DOHH2 (cell line): ENCODE measurements at regions not wholly inside any gene's neighbourhood (a gene's known extent, or its start where the extent isn't known, plus 50 kb on each side); places are given as distances from the start of the nearest gene placed in this dataset.

Source experiments
- H3F3A ChIP-seq: fragments of 200-600 bp; sonication (generic), shearing (Covaris generic); 2 replicates; pipeline ENCODE4 v1.6.0; 2016; ENCODE audit warnings: antibody characterized with exemption, mild to moderate bottlenecking; ENCODE audit not compliant: control insufficient read depth, insufficient read depth
- H3K27ac ChIP-seq: fragments of 200-600 bp; sonication (generic); 2 replicates; pipeline ENCODE4 v1.5.1; 2014; ENCODE audit warnings: low read depth, mild to moderate bottlenecking, low read length, moderate library complexity
- H3K27me3 ChIP-seq: fragments of 200-600 bp; sonication (generic); 2 replicates; pipeline ENCODE4 v1.6.1; 2014; ENCODE audit warnings: mild to moderate bottlenecking, low read length, mixed read lengths; ENCODE audit not compliant: control insufficient read depth
- H3K36me3 ChIP-seq: fragments of 200-600 bp; sonication (generic); 2 replicates; pipeline ENCODE4 v1.6.1; 2014; ENCODE audit warnings: mild to moderate bottlenecking, low read length, moderate library complexity, mixed read lengths; ENCODE audit not compliant: control insufficient read depth
- H3K4me1 ChIP-seq: fragments of 200-600 bp; sonication (generic); 2 replicates; pipeline ENCODE4 v1.6.1; 2014; ENCODE audit warnings: mild to moderate bottlenecking, low read length, mixed read lengths; ENCODE audit not compliant: control insufficient read depth
- H3K4me2 ChIP-seq: fragments of 200-600 bp; sonication (generic); 2 replicates; pipeline ENCODE4 v1.6.0; 2014; ENCODE audit warnings: mild to moderate bottlenecking, low read length, moderate library complexity
- H3K4me3 ChIP-seq: fragments of 200-600 bp; sonication (generic); 2 replicates; pipeline ENCODE4 v1.5.1; 2014; ENCODE audit warnings: mild to moderate bottlenecking, low read length, mixed read lengths
- H3K79me2 ChIP-seq: fragments of 200-600 bp; sonication (generic); 2 replicates; pipeline ENCODE4 v1.6.1; 2014; ENCODE audit warnings: mild to moderate bottlenecking, low read length, mixed read lengths; ENCODE audit not compliant: control insufficient read depth
- H3K9me2 ChIP-seq: fragments of 200-600 bp; sonication (generic); replicated peaks from 2 replicates; pipeline ENCODE4 v1.6.1; 2014; ENCODE audit warnings: mild to moderate bottlenecking, low read length, mixed read lengths; ENCODE audit not compliant: control insufficient read depth
- H3K9me3 ChIP-seq: fragments of 200-600 bp; sonication (generic); 2 replicates; pipeline ENCODE4 v1.6.1; 2014; ENCODE audit warnings: antibody characterized with exemption, low read length, mixed read lengths; ENCODE audit not compliant: control insufficient read depth, insufficient read depth
- H4K20me1 ChIP-seq: fragments of 200-600 bp; sonication (generic); 2 replicates; pipeline ENCODE4 v1.6.0; 2014; ENCODE audit warnings: low read depth, mild to moderate bottlenecking, antibody characterized with exemption, low read length, moderate library complexity; ENCODE audit not compliant: control insufficient read depth, insufficient read depth
- EZH2phosphoT487 ChIP-seq: fragments of 200-600 bp; sonication (generic); IDR thresholded peaks from 2 replicates; pipeline ENCODE4 v1.6.1; 2017; ENCODE audit warnings: borderline replicate concordance, mild to moderate bottlenecking, antibody characterized with exemption, low read length, moderate library complexity, mixed read lengths
- TF ChIP-seq, protein P1 (sequence below): fragments of 200-600 bp; sonication (generic); IDR thresholded peaks from one replicate; pipeline ENCODE4 v1.5.1; 2014; ENCODE audit warnings: antibody characterized with exemption, mild to moderate bottlenecking, low read depth, low read length; ENCODE audit not compliant: poor library complexity, severe bottlenecking

DNA sequence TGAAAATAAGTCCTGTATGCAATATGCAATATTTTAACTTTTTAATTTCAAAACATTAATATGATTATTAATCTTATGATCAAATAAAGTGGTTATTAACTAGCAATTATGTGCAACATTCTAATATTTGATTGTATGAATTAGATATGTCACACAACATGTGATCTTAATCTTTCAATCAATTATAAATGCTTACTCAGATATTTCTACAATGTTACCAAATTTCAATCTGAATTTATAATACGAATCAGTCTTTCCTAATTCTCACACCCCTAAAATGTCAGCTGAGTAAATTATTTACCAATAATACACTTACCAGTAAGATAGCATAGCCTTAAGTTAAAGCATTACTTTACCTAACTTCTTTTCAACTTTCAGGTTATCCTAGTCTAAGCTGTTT lies 186.3 kb downstream of the CALCRL start:
- H3K79me2 ChIP-seq: no peaks in the 10 kb centered on the region
- no peaks in the 10 kb centered on the region for H3K9me2 ChIP-seq
- H3K4me3 ChIP-seq: no peak overlapping the region
- no peak for TF ChIP-seq EZH2phosphoT487
- TF ChIP-seq, protein P1, sequence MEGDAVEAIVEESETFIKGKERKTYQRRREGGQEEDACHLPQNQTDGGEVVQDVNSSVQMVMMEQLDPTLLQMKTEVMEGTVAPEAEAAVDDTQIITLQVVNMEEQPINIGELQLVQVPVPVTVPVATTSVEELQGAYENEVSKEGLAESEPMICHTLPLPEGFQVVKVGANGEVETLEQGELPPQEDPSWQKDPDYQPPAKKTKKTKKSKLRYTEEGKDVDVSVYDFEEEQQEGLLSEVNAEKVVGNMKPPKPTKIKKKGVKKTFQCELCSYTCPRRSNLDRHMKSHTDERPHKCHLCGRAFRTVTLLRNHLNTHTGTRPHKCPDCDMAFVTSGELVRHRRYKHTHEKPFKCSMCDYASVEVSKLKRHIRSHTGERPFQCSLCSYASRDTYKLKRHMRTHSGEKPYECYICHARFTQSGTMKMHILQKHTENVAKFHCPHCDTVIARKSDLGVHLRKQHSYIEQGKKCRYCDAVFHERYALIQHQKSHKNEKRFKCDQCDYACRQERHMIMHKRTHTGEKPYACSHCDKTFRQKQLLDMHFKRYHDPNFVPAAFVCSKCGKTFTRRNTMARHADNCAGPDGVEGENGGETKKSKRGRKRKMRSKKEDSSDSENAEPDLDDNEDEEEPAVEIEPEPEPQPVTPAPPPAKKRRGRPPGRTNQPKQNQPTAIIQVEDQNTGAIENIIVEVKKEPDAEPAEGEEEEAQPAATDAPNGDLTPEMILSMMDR: no peak
- H4K20me1 ChIP-seq: no peaks in the 10 kb centered on the region
- no peak overlapping the region for H3K4me2 ChIP-seq
- H3K27ac ChIP-seq: no peak overlapping the region
- no peaks in the 10 kb centered on the region for H3K4me1 ChIP-seq
- H3K9me3 ChIP-seq: no peaks in the 10 kb centered on the region
- no peaks in the 10 kb centered on the region for H3F3A ChIP-seq
- H3K27me3 ChIP-seq: no peaks in the 10 kb centered on the region
- H3K36me3 ChIP-seq: no peaks in the 10 kb centered on the region

DNA sequence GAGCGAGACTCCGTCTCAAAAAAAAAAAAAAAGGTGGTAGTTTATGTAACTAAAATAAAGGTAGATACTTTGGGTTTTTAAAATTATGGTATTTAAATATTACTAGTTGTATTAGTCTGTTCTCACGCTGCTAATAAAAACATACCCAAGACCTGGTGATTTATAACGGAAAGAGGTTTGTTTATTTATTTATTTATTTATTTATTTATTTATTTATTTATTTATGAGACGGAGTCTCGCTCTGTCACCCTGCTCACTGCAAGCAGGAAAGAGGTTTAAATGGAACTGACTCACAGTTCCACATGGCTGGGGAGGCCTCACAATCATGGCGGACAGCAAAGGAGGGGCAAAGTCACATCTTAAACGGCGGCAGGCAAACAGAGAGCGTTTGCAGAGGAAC lies 196.0 kb downstream of the CALCRL start:
- Histone ChIP-seq H4K20me1 (no peaks in the 10 kb centered on the region), H3K9me2 (no peaks in the 10 kb centered on the region), H3K36me3 (no peaks in the 10 kb centered on the region), H3K27me3 (no peaks in the 10 kb centered on the region), H3K79me2 (no peaks in the 10 kb centered on the region), H3K4me2 (no peak overlapping the region), H3K4me3 (no peak overlapping the region), H3F3A (no peaks in the 10 kb centered on the region), H3K9me3 (no peaks in the 10 kb centered on the region), H3K27ac (no peak overlapping the region), H3K4me1 (no peaks in the 10 kb centered on the region)
- TF ChIP-seq, protein P1: no peak
- no peak for TF ChIP-seq EZH2phosphoT487

DNA sequence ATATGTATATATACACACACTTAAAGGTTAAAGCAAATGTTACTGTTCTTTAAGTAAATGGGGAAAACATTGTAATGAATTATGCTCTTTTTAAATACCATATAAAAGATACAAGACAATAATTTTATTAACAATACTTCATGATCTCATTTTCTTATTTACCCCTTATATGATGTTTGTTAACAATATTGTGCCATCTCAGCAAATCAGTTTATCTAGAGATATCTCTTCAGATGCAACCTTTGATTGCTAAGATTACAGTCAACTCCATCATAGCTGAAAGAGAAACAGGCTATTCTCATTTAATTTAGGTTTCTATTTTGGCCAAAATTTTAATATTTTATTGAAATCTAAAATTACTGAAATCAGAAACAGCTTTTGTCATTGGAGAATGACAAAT lies 197.9 kb downstream of the CALCRL start:
- Histone ChIP-seq H3K4me3 (no peak overlapping the region), H3K9me2 (no peaks in the 10 kb centered on the region), H3K9me3 (no peaks in the 10 kb centered on the region), H3K27ac (no peak overlapping the region), H3K79me2 (no peaks in the 10 kb centered on the region), H3K4me1 (no peaks in the 10 kb centered on the region), H3F3A (no peaks in the 10 kb centered on the region), H3K4me2 (no peak overlapping the region), H3K36me3 (no peaks in the 10 kb centered on the region), H4K20me1 (no peaks in the 10 kb centered on the region), H3K27me3 (no peaks in the 10 kb centered on the region)
- TF ChIP-seq, protein P1: no peak
- TF ChIP-seq EZH2phosphoT487: no peak

DNA sequence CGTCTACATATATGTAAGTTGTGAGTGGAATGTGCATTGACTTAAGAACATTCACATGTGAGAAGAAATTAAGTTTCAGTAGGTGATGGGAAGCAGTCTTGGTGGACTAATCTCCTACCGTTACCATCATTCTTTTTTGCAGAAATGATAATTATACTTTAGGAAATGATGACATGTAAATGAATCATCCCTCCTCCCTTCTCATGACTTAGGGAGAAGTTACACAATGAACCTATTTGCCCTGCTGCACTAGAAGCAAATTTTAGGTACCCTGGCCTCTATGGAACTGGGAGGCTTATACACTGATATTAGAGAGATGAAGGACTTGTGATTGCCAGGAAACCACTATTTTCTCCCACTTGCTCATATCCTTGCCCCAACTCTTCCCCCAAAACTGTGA lies 214.2 kb downstream of the CALCRL start:
- no peak overlapping the region for H3K4me2 ChIP-seq
- H3K79me2 ChIP-seq: no peaks in the 10 kb centered on the region
- H3K9me3 ChIP-seq: no peaks in the 10 kb centered on the region
- no peak overlapping the region for H3K4me3 ChIP-seq
- no peak for TF ChIP-seq EZH2phosphoT487
- TF ChIP-seq, protein P1: no peak
- H3K27ac ChIP-seq: no peak overlapping the region
- no peaks in the 10 kb centered on the region for H3K36me3 ChIP-seq
- H4K20me1 ChIP-seq: no peaks in the 10 kb centered on the region
- H3K9me2 ChIP-seq: no peaks in the 10 kb centered on the region
- no peaks in the 10 kb centered on the region for H3K27me3 ChIP-seq
- H3F3A ChIP-seq: no peaks in the 10 kb centered on the region
- H3K4me1 ChIP-seq: no peaks in the 10 kb centered on the region
